WTC11 (cell line): ENCODE measurements at regions not wholly inside any gene's neighbourhood (a gene's known extent, or its start where the extent isn't known, plus 50 kb on each side); places are given as distances from the start of the nearest gene placed in this dataset.
"Not testable (repeated sequence)": the region's sequence is repeated elsewhere in the genome, so short reads cannot be mapped to it uniquely, and the experiment has no call there.

Experiments used
- ATAC-seq: fragments of 200-7000 bp; cut with Tn5 transposase; 2 replicates; pipeline ENCODE4 v1.10.0; 2021; ENCODE audit warnings: mild to moderate bottlenecking, moderate library complexity
- CTCF ChIA-PET: fragments of 300-600 bp; sonication (Branson Sonifier 250); formaldehyde crosslinking; loops from one replicate; lab custom pipeline; 2021; ENCODE audit warnings: antibody characterized with exemption; lab: Charles Lee
- POLR2A ChIA-PET: fragments of 350-600 bp; sonication (Branson Sonifier 250); formaldehyde crosslinking; loops from one replicate; lab custom pipeline; 2021; ENCODE audit warnings: antibody characterized with exemption; lab: Charles Lee
- DNase-seq: peaks from one replicate; pipeline ENCODE4 v3.0.0; 2021; ENCODE audit warnings: low spot score
- H3K27ac Mint-ChIP-seq: 2 replicates; pipeline ENCODE4 v1.8.0; 2021; ENCODE audit warnings: mixed read lengths
- H3K27me3 Mint-ChIP-seq: 2 replicates; pipeline ENCODE4 v1.8.0; 2021; ENCODE audit warnings: low read depth, mild to moderate bottlenecking, moderate library complexity, mixed read lengths
- H3K36me3 Mint-ChIP-seq: 2 replicates; pipeline ENCODE4 v1.8.0; 2021; ENCODE audit warnings: mixed read lengths
- H3K4me1 Mint-ChIP-seq: 2 replicates; pipeline ENCODE4 v1.8.0; 2022; ENCODE audit warnings: mixed read lengths
- H3K4me3 Mint-ChIP-seq: 2 replicates; pipeline ENCODE4 v1.8.0; 2021; ENCODE audit warnings: mild to moderate bottlenecking, moderate library complexity, mixed read lengths
- H3K9me3 Mint-ChIP-seq: 2 replicates; pipeline ENCODE4 v1.8.0; 2021; ENCODE audit warnings: mixed read lengths
- AR ChIP-seq: fragments of 250-450 bp; sonication (Bioruptor Pico); IDR thresholded peaks from 2 replicates; pipeline ENCODE4 v1.9.0; 2021; ENCODE audit warnings: mild to moderate bottlenecking
- CREM ChIP-seq: sonication (generic); formaldehyde crosslinking; IDR thresholded peaks from 2 replicates; pipeline ENCODE4 v1.8.1; 2022; ENCODE audit warnings: mild to moderate bottlenecking, missing genetic modification reagents, moderate library complexity
- CTCF ChIP-seq: fragments of 200-600 bp; IDR thresholded peaks from 2 replicates; pipeline ENCODE4 v1.8.0; 2022; ENCODE audit warnings: antibody characterized with exemption
- E2F5 ChIP-seq: sonication (generic); formaldehyde crosslinking; IDR thresholded peaks from 2 replicates; pipeline ENCODE4 v1.8.1; 2022; ENCODE audit warnings: mild to moderate bottlenecking, moderate library complexity, missing genetic modification reagents
- ESRRA ChIP-seq: sonication (generic); formaldehyde crosslinking; IDR thresholded peaks from 2 replicates; pipeline ENCODE4 v1.8.1; 2022; ENCODE audit warnings: mild to moderate bottlenecking, missing genetic modification reagents, borderline replicate concordance
- FOXK1 ChIP-seq: sonication (generic); formaldehyde crosslinking; IDR thresholded peaks from 2 replicates; pipeline ENCODE4 v1.8.0; 2022; ENCODE audit warnings: mild to moderate bottlenecking, moderate library complexity, missing genetic modification reagents
- GABPB1 ChIP-seq: sonication (generic); formaldehyde crosslinking; IDR thresholded peaks from 2 replicates; pipeline ENCODE4 v1.8.1; 2023; ENCODE audit warnings: mild to moderate bottlenecking, missing genetic modification reagents
- OVOL2 ChIP-seq: fragments of 250-450 bp; sonication (Bioruptor Pico); IDR thresholded peaks from 2 replicates; pipeline ENCODE4 v1.9.0; 2021; ENCODE audit warnings: mild to moderate bottlenecking, borderline replicate concordance
- RELA ChIP-seq: sonication (generic); formaldehyde crosslinking; IDR thresholded peaks from 2 replicates; pipeline ENCODE4 v1.8.1; 2022; ENCODE audit warnings: missing genetic modification reagents, mild to moderate bottlenecking, borderline replicate concordance
- SOX15 ChIP-seq: fragments of 250-450 bp; sonication (Bioruptor Pico); IDR thresholded peaks from 2 replicates; pipeline ENCODE4 v1.9.0; 2021; ENCODE audit warnings: mild to moderate bottlenecking
- ZBTB43 ChIP-seq: sonication (generic); formaldehyde crosslinking; IDR thresholded peaks from 2 replicates; pipeline ENCODE4 v1.8.1; 2023; ENCODE audit warnings: mild to moderate bottlenecking, missing genetic modification reagents
- ZNF121 ChIP-seq: sonication (generic); formaldehyde crosslinking; IDR thresholded peaks from 2 replicates; pipeline ENCODE4 v1.8.0; 2023; ENCODE audit warnings: missing genetic modification reagents
- ZNF138 ChIP-seq: sonication (generic); formaldehyde crosslinking; conservative IDR thresholded peaks from 2 replicates; pipeline ENCODE4 v1.8.1; 2022; ENCODE audit warnings: mild to moderate bottlenecking, moderate library complexity, missing genetic modification reagents
- ZNF396 ChIP-seq: fragments of 250-450 bp; sonication (Bioruptor Pico); IDR thresholded peaks from 2 replicates; pipeline ENCODE4 v1.8.0; 2021; ENCODE audit warnings: mild to moderate bottlenecking, moderate library complexity, borderline replicate concordance
- ZNF416 ChIP-seq: fragments of 250-450 bp; sonication (Bioruptor Pico); IDR thresholded peaks from 2 replicates; pipeline ENCODE4 v1.9.0; 2021; ENCODE audit warnings: mild to moderate bottlenecking, inconsistent platforms
- TF ChIP-seq, protein P1 (sequence below): sonication (generic); formaldehyde crosslinking; IDR thresholded peaks from 2 replicates; pipeline ENCODE4 v1.8.1; 2022; ENCODE audit warnings: mild to moderate bottlenecking, missing genetic modification reagents, moderate library complexity, borderline replicate concordance
- TF ChIP-seq, protein P2 (sequence below): sonication (generic); formaldehyde crosslinking; conservative IDR thresholded peaks from 2 replicates; pipeline ENCODE4 v1.8.1; 2023; ENCODE audit warnings: mild to moderate bottlenecking, low read depth, missing genetic modification reagents, moderate library complexity

DNA sequence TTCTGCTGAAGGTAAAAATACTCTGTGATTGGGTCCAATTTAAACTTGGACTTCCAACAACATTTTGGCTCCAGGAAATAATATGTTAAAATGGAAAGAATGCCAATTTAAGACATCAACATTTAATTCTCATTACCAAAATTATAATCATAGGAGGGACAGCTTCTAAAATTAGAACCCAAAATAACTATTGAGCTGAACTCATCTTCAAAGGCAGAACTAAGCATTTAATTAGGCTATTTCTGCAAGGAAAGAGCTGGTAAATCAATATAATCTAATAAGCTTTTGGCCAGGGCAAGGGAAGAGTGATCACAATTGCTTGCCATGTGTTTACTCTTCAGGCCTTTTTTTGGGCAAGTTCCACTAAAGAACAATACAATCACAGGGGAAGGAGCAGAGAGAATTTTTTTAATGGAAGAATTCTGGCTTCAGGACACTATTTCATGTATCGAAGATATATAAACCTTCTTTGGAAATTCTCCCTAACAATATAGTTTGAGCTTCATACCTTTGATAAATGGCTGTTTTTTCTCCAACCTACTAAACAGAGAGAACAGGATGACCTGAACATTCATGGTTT lies 133.1 kb upstream of the PTBP2 start:
- H3K4me3 Mint-ChIP-seq, result no peak overlapping the region
- DNase-seq, result no peak
- H3K27me3 Mint-ChIP-seq, result no peaks in the 10 kb centered on the region
- CTCF ChIA-PET, result interaction anchor here (0.6 to 1.9 kb wide), 2 partner anchors 8 to 34 kb away, joined by 3 to 5 read pairs; no protein-coding TSS in a partner anchor
- ATAC-seq, result no peak
- H3K4me1 Mint-ChIP-seq, result peaks cover 7% of the 10 kb centered on the region; the same call in 1 of the 2 replicates
- H3K9me3 Mint-ChIP-seq, result peaks cover 11% of the 10 kb centered on the region
- H3K36me3 Mint-ChIP-seq, result peaks cover 9% of the 10 kb centered on the region
- TF ChIP-seq, protein P1, sequence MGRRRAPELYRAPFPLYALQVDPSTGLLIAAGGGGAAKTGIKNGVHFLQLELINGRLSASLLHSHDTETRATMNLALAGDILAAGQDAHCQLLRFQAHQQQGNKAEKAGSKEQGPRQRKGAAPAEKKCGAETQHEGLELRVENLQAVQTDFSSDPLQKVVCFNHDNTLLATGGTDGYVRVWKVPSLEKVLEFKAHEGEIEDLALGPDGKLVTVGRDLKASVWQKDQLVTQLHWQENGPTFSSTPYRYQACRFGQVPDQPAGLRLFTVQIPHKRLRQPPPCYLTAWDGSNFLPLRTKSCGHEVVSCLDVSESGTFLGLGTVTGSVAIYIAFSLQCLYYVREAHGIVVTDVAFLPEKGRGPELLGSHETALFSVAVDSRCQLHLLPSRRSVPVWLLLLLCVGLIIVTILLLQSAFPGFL (CRISPR knock-in tag), result no peak
- no peak for TF ChIP-seq ESRRA (CRISPR knock-in tag)
- TF ChIP-seq ZNF138 (CRISPR knock-in tag), result no peak
- no peak for TF ChIP-seq ZNF416 (CRISPR knock-in tag)
- no peak for TF ChIP-seq GABPB1 (CRISPR knock-in tag)
- no peak for TF ChIP-seq E2F5 (CRISPR knock-in tag)
- TF ChIP-seq, all 79 proteins: peak for 0
- no peak overlapping the region for H3K27ac Mint-ChIP-seq
- POLR2A ChIA-PET, result no interaction called here

DNA sequence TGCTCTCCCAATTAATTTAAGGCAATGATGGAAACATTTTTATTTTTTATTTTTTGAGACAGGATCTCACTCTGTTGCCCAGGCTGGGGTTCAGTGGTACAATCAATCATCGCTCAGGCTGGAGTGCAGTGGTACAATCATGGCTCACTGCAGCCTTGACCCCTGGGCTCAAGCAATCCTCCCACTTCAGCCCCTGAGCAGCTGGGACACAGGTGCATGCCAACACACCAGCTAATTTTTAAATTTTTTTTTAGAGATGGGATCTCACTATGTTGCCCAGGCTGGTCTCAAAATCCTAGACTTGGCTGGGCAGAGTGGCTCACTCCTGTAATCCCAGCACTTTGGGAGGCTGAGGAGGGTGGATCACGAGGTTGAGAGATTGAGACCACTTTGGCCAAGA lies 126.1 kb upstream of the PTBP2 start:
- H3K27me3 Mint-ChIP-seq, H3K4me3 Mint-ChIP-seq, H3K36me3 Mint-ChIP-seq, H3K27ac Mint-ChIP-seq, ATAC-seq, POLR2A ChIA-PET, DNase-seq: not testable (repeated sequence)
- peak; percentile 78 for TF ChIP-seq ZNF121 (CRISPR knock-in tag)
- CTCF ChIA-PET, result interaction anchor here (1.2 to 2.5 kb wide), 5 partner anchors 8 to 94 kb away, joined by 5 to 25 read pairs (median 5); no protein-coding TSS in a partner anchor
- Mint-ChIP-seq H3K9me3 (peaks cover 11% of the 10 kb centered on the region), H3K4me1 (peaks cover 44% of the 10 kb centered on the region)

DNA sequence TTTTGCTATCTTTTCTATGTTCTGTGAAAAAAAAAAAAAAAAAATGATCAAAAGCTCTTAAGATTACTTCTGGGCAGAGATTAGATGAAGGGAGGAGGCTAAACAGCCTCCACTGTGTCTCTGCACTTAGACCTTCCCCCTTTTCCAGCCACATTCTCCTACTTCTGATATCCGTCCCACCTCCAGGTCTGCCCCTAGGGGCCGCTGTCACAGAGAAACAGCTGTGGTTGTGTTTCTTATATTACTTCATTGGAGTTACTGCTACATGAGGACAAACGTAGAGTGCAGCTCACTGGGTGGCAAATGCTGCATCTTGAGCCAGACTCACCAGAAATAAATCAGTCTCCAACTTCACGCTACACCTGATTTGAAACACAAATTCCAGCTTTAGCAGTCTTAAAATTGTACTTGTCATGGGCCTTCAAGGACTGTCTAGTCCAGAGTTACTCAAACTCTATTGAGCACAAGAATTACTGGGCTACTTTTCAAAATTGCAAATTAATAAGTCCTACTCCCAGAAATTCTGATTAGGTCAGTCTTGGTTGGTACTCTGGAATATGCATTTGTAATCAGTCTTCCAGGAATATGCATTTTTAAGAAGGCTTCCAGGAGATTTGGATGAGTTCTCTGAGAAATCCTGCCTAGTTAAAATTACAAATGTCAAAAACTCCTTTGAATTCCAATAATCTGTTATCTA lies 125.2 kb upstream of the PTBP2 start:
- Mint-ChIP-seq H3K27me3 (no peaks in the 10 kb centered on the region), H3K27ac (no peak overlapping the region), H3K36me3 (peaks cover 9% of the 10 kb centered on the region), H3K9me3 (peaks cover 11% of the 10 kb centered on the region), H3K4me1 (peaks cover 44% of the 10 kb centered on the region), H3K4me3 (no peak overlapping the region)
- POLR2A ChIA-PET, result no interaction called here
- DNase-seq (peak; percentile 76), ATAC-seq (peak; percentile 96)
- CTCF ChIA-PET, result interaction anchor here (0.6 to 2.5 kb wide), 16 partner anchors 9 to 265 kb away, joined by 3 to 25 read pairs (median 3); no protein-coding TSS in a partner anchor
- no peak for TF ChIP-seq SOX15 (CRISPR knock-in tag)
- TF ChIP-seq OVOL2, result no peak
- 0 out of 2 replicates have a peak, but pooled peaks have one; percentile 26 for TF ChIP-seq ZNF396 (CRISPR knock-in tag)
- TF ChIP-seq FOXK1 (CRISPR knock-in tag), result no peak
- no peak for TF ChIP-seq ZNF138 (CRISPR knock-in tag)
- TF ChIP-seq, protein P2, sequence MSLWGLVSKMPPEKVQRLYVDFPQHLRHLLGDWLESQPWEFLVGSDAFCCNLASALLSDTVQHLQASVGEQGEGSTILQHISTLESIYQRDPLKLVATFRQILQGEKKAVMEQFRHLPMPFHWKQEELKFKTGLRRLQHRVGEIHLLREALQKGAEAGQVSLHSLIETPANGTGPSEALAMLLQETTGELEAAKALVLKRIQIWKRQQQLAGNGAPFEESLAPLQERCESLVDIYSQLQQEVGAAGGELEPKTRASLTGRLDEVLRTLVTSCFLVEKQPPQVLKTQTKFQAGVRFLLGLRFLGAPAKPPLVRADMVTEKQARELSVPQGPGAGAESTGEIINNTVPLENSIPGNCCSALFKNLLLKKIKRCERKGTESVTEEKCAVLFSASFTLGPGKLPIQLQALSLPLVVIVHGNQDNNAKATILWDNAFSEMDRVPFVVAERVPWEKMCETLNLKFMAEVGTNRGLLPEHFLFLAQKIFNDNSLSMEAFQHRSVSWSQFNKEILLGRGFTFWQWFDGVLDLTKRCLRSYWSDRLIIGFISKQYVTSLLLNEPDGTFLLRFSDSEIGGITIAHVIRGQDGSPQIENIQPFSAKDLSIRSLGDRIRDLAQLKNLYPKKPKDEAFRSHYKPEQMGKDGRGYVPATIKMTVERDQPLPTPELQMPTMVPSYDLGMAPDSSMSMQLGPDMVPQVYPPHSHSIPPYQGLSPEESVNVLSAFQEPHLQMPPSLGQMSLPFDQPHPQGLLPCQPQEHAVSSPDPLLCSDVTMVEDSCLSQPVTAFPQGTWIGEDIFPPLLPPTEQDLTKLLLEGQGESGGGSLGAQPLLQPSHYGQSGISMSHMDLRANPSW, result no peak
- TF ChIP-seq CREM, result no peak
- no peak for TF ChIP-seq RELA (CRISPR knock-in tag)
- TF ChIP-seq CTCF, result peak; percentile 67
- no peak for TF ChIP-seq ZBTB43 (CRISPR knock-in tag)
- TF ChIP-seq AR (CRISPR knock-in tag), result no peak
